ENCODE measurements at regions not wholly inside any gene's neighbourhood (a gene's known extent, or its start where the extent isn't known, plus 50 kb on each side); places are given as distances from the start of the nearest gene placed in this dataset.
"Not testable (repeated sequence)": the region's sequence is repeated elsewhere in the genome, so short reads cannot be mapped to it uniquely, and the experiment has no call there.

- DNase-seq (ENCODE audit: low spot score): no peak
- peak; percentile 85 for ATAC-seq
Observed at GRCh38 chr3:104279617-104280016, 1087.1 kb upstream of the ALCAM start.

GRCh38 chr3:104281713-104282112 lies 1085.0 kb upstream of the ALCAM start:
- DNase-seq (ENCODE audit: low spot score): no peak
- no peak for ATAC-seq

- ATAC-seq (no peak), DNase-seq (ENCODE audit: low spot score) (no peak)
Observed at GRCh38 chr3:104286645-104287044, 1080.1 kb upstream of the ALCAM start.

- ATAC-seq: peak; percentile 87
- no peak for DNase-seq (ENCODE audit: low spot score)
Observed at GRCh38 chr3:104291437-104291851, 1075.3 kb upstream of the ALCAM start.

GRCh38 chr3:104291878-104292277 lies 1074.8 kb upstream of the ALCAM start:
- peak; percentile 75 for ATAC-seq
- no peak for DNase-seq (ENCODE audit: low spot score)

GRCh38 chr3:104297617-104298016 lies 1069.1 kb upstream of the ALCAM start:
- DNase-seq (ENCODE audit: low spot score): no peak
- ATAC-seq: no peak

- DNase-seq (ENCODE audit: low spot score): no peak
- ATAC-seq: no peak
Observed at GRCh38 chr3:104298662-104299061, 1068.0 kb upstream of the ALCAM start.

GRCh38 chr3:104316118-104316517 lies 1050.6 kb upstream of the ALCAM start:
- DNase-seq (ENCODE audit: low spot score) (no peak), ATAC-seq (no peak)

- ATAC-seq (no peak), DNase-seq (ENCODE audit: low spot score) (no peak)
Observed at GRCh38 chr3:104323226-104323625, 1043.5 kb upstream of the ALCAM start.

- ATAC-seq (no peak), DNase-seq (ENCODE audit: low spot score) (no peak)
Observed at GRCh38 chr3:104347291-104347690, 1019.4 kb upstream of the ALCAM start.

- ATAC-seq (no peak), DNase-seq (ENCODE audit: low spot score) (no peak)
Observed at GRCh38 chr3:104349836-104350235, 1016.9 kb upstream of the ALCAM start.

GRCh38 chr3:104353951-104354350 lies 1012.8 kb upstream of the ALCAM start:
- ATAC-seq: no peak

GRCh38 chr3:104359546-104359945 lies 1007.2 kb upstream of the ALCAM start:
- no peak for ATAC-seq
- DNase-seq (ENCODE audit: low spot score): no peak

More at GRCh38 chr3:104353951-104354350, 1012.8 kb upstream of the ALCAM start:
- no peak for DNase-seq (ENCODE audit: low spot score)

- no peak for ATAC-seq
Observed at GRCh38 chr3:104360038-104360437, 1006.7 kb upstream of the ALCAM start.

GRCh38 chr3:104361748-104362147 lies 1005.0 kb upstream of the ALCAM start:
- DNase-seq (ENCODE audit: low spot score); ATAC-seq: not testable (repeated sequence)

More at GRCh38 chr3:104360038-104360437, 1006.7 kb upstream of the ALCAM start:
- no peak for DNase-seq (ENCODE audit: low spot score)

GRCh38 chr3:104362319-104362718 lies 1004.4 kb upstream of the ALCAM start:
- DNase-seq (ENCODE audit: low spot score): no peak
- no peak for ATAC-seq

- DNase-seq (ENCODE audit: low spot score) (no peak), ATAC-seq (no peak)
Observed at GRCh38 chr3:104367000-104367399, 999.7 kb upstream of the ALCAM start.

- no peak for ATAC-seq
Observed at GRCh38 chr3:104368760-104369159, 997.9 kb upstream of the ALCAM start.

GRCh38 chr3:104385421-104385820 lies 981.3 kb upstream of the ALCAM start:
- ATAC-seq (no peak), DNase-seq (ENCODE audit: low spot score) (no peak)

More at GRCh38 chr3:104368760-104369159, 997.9 kb upstream of the ALCAM start:
- DNase-seq (ENCODE audit: low spot score): no peak

- no peak for ATAC-seq
- DNase-seq (ENCODE audit: low spot score): no peak
Observed at GRCh38 chr3:104388619-104389018, 978.1 kb upstream of the ALCAM start.

GRCh38 chr3:104392327-104392726 lies 974.4 kb upstream of the ALCAM start:
- ATAC-seq: no peak
- no peak for DNase-seq (ENCODE audit: low spot score)

- DNase-seq (ENCODE audit: low spot score) (no peak), ATAC-seq (no peak)
Observed at GRCh38 chr3:104396974-104397669, 969.6 kb upstream of the ALCAM start.

- DNase-seq (ENCODE audit: low spot score): no peak
- no peak for ATAC-seq
Observed at GRCh38 chr3:104397713-104398112, 969.0 kb upstream of the ALCAM start.

Measured in left lobe of liver (tissue), 2 donors.